A673 (cell line): ENCODE measurements at regions not wholly inside any gene's neighbourhood (a gene's known extent, or its start where the extent isn't known, plus 50 kb on each side); places are given as distances from the start of the nearest gene placed in this dataset.

Experiments used
- BruUV-seq: library from RNA; stranded (reverse); fragments of 400-500 nt; replicated peaks from 2 replicates; lab custom pipeline; 2021; lab: Mats Ljungman, UMichigan
- CTCF ChIA-PET: fragments of 300-600 bp; sonication (Branson Sonifier 250); formaldehyde crosslinking; loops from one replicate; lab custom pipeline; 2022; ENCODE audit warnings: antibody characterized with exemption; lab: Charles Lee
- POLR2A ChIA-PET: fragments of 300-600 bp; sonication (Branson Sonifier 250); formaldehyde crosslinking; loops from one replicate; lab custom pipeline; 2022; ENCODE audit warnings: antibody characterized with exemption; ENCODE audit not compliant: low non-redundant PET; lab: Charles Lee
- DNase-seq: peaks from one replicate; pipeline ENCODE4 v3.0.0-alpha.2; 2015; ENCODE audit warnings: low spot score
- H3K27ac ChIP-seq: fragments of 200-600 bp; sonication (generic); 2 replicates; pipeline ENCODE4 v1.5.1; 2016; ENCODE audit warnings: mixed run types, low read depth, mild to moderate bottlenecking, mixed read lengths, antibody characterized with exemption, low read length; ENCODE audit not compliant: poor library complexity, severe bottlenecking
- H3K27me3 ChIP-seq: fragments of 200-600 bp; sonication (generic); replicated peaks from 2 replicates; pipeline ENCODE4 v1.6.1; 2017; ENCODE audit warnings: mixed run types, low read depth, mild to moderate bottlenecking, mixed read lengths, antibody characterized with exemption, low read length; ENCODE audit not compliant: insufficient read depth, poor library complexity
- H3K36me3 ChIP-seq: fragments of 200-600 bp; sonication (generic); 2 replicates; pipeline ENCODE4 v1.6.1; 2016; ENCODE audit warnings: mixed run types, mild to moderate bottlenecking, mixed read lengths, antibody characterized with exemption, low read length; ENCODE audit not compliant: insufficient read depth, poor library complexity, severe bottlenecking
- H3K4me1 ChIP-seq: fragments of 200-600 bp; sonication (generic); 2 replicates; pipeline ENCODE4 v1.6.1; 2017; ENCODE audit warnings: mixed run types, mild to moderate bottlenecking, mixed read lengths, antibody characterized with exemption, low read length; ENCODE audit not compliant: insufficient read depth, poor library complexity, severe bottlenecking
- H3K4me3 ChIP-seq: fragments of 200-600 bp; sonication (generic); 2 replicates; pipeline ENCODE4 v1.5.1; 2016; ENCODE audit warnings: low read depth, mixed run types, mild to moderate bottlenecking, mixed read lengths, low read length; ENCODE audit not compliant: poor library complexity, severe bottlenecking
- H3K9me3 ChIP-seq: fragments of 200-600 bp; sonication (generic); 2 replicates; pipeline ENCODE4 v1.6.1; 2016; ENCODE audit warnings: mixed run types, low read depth, mild to moderate bottlenecking, mixed read lengths, antibody characterized with exemption, low read length; ENCODE audit not compliant: poor library complexity, severe bottlenecking
- CTCF ChIP-seq: fragments of 300-800, 200-600 bp; sonication (generic); conservative IDR thresholded peaks from 2 replicates; pipeline ENCODE4 v1.5.1; 2017; ENCODE audit warnings: low read depth, mild to moderate bottlenecking, antibody characterized with exemption, low read length, moderate library complexity, mixed read lengths
- EZH2 ChIP-seq: fragments of 200-600 bp; sonication (generic); IDR thresholded peaks from 2 replicates; pipeline ENCODE4 v1.6.1; 2017; ENCODE audit warnings: borderline replicate concordance, low read depth, mild to moderate bottlenecking, mixed read lengths, antibody characterized with exemption, low read length; ENCODE audit not compliant: poor library complexity, severe bottlenecking
- intact Hi-C: fragments of 100-400 bp; cut with micrococcal nuclease; formaldehyde crosslinking; loops from one replicate; pipeline ENCODE4 v1.10.0; 2022; ENCODE audit not compliant: unreplicated experiment

- TF ChIP-seq CTCF, result no peak
- TF ChIP-seq EZH2, result no peak
- no peaks in the 10 kb centered on the region for H3K9me3 ChIP-seq
- no peaks in the 10 kb centered on the region for H3K36me3 ChIP-seq
- CTCF ChIA-PET, result no interaction called here
- H3K27me3 ChIP-seq, result no peaks in the 10 kb centered on the region
- no peak for DNase-seq
- BruUV-seq, result no TSS peak
- peaks cover 31% of the 10 kb centered on the region for H3K4me1 ChIP-seq
- no peak overlapping the region for H3K4me3 ChIP-seq
- POLR2A ChIA-PET, result no interaction called here
- H3K27ac ChIP-seq, result no peak overlapping the region
- intact Hi-C loops, result no loop called here
These were observed 134.3 kb upstream of the PFKP start for GRCh38 chr10:2933071-2933470.

- Histone ChIP-seq H3K4me1 (peaks cover 32% of the 10 kb centered on the region), H3K4me3 (no peak overlapping the region), H3K27me3 (no peaks in the 10 kb centered on the region), H3K27ac (no peak overlapping the region), H3K36me3 (no peaks in the 10 kb centered on the region), H3K9me3 (no peaks in the 10 kb centered on the region)
- intact Hi-C loops, result loop anchor here (2.0 kb wide), 1 partner anchor 49 kb away; no protein-coding TSS in a partner anchor
- CTCF ChIA-PET, result interaction anchor here (0.6 kb wide), 1 partner anchor 22 kb away, joined by 3 read pairs; no protein-coding TSS in a partner anchor
- TF ChIP-seq CTCF (no peak), EZH2 (no peak)
- DNase-seq, result peak; percentile 24
- POLR2A ChIA-PET, result interaction anchor here (0.7 kb wide), 1 partner anchor 51 kb away, joined by 3 read pairs; no protein-coding TSS in a partner anchor
- no TSS peak for BruUV-seq
These were observed 137.7 kb upstream of the PFKP start for GRCh38 chr10:2929480-2930258.

DNA sequence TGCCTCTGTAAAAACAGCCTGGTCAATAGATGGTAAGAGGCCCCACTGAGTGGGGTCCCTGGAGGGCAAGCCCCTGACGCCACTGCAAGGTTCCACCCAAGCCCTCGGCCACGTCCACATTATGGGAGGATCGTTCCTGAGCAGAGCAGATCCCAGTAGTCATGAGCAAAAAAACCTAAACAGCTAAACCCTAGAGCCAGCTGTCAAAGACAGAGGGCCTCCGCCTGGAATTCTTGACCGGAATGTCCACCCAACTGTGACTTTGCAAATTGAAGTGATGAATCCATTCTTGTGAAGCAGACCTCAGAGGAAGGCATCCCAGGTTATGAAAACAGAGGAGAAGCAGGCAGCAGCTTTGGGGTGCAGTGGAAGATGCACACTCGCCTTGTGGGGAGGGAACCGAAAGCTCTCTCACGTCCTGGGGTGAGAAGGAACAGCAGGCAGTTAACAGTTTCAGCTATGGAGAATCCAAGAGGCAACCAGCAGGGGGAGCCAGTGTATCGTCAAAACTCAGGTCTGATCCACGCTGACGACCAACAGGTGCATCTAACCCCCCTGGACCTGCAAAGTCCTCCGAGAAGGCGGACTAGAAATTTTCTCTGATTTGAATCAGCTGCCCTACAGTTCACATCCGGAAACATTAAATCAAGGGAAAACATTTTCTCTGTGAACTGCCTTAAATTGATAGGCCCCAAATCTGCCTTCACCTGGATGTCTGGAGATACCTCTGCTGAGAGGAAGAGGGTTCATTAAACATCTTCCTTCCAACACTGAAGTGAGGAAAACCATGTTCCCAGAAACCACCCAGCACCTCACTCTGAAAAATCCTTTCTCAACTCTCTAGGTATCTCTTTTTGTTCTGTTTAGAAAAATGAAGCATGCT is 139.1 kb upstream of the PFKP start:
- no peak overlapping the region for H3K27ac ChIP-seq
- ChIA-PET CTCF (interaction anchor here (0.6 to 1.0 kb wide), 3 partner anchors 50 to 116 kb away, joined by 3 to 4 read pairs (median 4); no protein-coding TSS in a partner anchor), POLR2A (no interaction called here)
- peaks cover 32% of the 10 kb centered on the region for H3K4me1 ChIP-seq
- BruUV-seq, result no TSS peak
- no peaks in the 10 kb centered on the region for H3K9me3 ChIP-seq
- no peaks in the 10 kb centered on the region for H3K36me3 ChIP-seq
- DNase-seq, result peak; percentile 72
- TF ChIP-seq CTCF, result peak; percentile 86
- TF ChIP-seq EZH2, result no peak
- no peaks in the 10 kb centered on the region for H3K27me3 ChIP-seq
- no peak overlapping the region for H3K4me3 ChIP-seq
- intact Hi-C loops, result loop anchor here (1.0 to 2.0 kb wide), 2 partner anchors 51 to 115 kb away; no protein-coding TSS in a partner anchor
